ENCODE measurements at regions not wholly inside any gene's neighbourhood (a gene's known extent, or its start where the extent isn't known, plus 50 kb on each side); places are given as distances from the start of the nearest gene placed in this dataset.
"Not testable (repeated sequence)": the region's sequence is repeated elsewhere in the genome, so short reads cannot be mapped to it uniquely, and the experiment has no call there.

GRCh38 chr4:138374947-138375346 lies 132.8 kb upstream of the SLC7A11 start:
- no peaks in the 10 kb centered on the region for H3K36me3 ChIP-seq (ENCODE audit: control insufficient read depth, insufficient read depth, low read length)
- no peak overlapping the region for H3K4me3 ChIP-seq (ENCODE audit: low read depth, low read length)
- DNase-seq (ENCODE audit: low read depth), result no peak
- no peaks in the 10 kb centered on the region for H3K27me3 ChIP-seq (ENCODE audit: control insufficient read depth, insufficient read depth, low read length)
- FAIRE-seq, result no peak
- no peak for TF ChIP-seq CTCF (IDR thresholded peaks at IDR 0.05; ENCODE audit: insufficient read depth, low read length, severe bottlenecking)

GRCh38 chr4:138367942-138368341 lies 125.8 kb upstream of the SLC7A11 start:
- no peak for TF ChIP-seq CTCF (IDR thresholded peaks at IDR 0.05; ENCODE audit: insufficient read depth, low read length, severe bottlenecking)
- DNase-seq (ENCODE audit: low read depth) (no peak), FAIRE-seq (no peak)
- Histone ChIP-seq H3K4me3 (ENCODE audit: low read depth, low read length) (no peak overlapping the region), H3K36me3 (ENCODE audit: control insufficient read depth, insufficient read depth, low read length) (no peaks in the 10 kb centered on the region), H3K27me3 (ENCODE audit: control insufficient read depth, insufficient read depth, low read length) (no peaks in the 10 kb centered on the region)

GRCh38 chr4:138352446-138352845 lies 110.3 kb upstream of the SLC7A11 start:
- not testable (repeated sequence) for H3K4me3 ChIP-seq (ENCODE audit: low read depth, low read length); H3K27me3 ChIP-seq (ENCODE audit: control insufficient read depth, insufficient read depth, low read length); H3K36me3 ChIP-seq (ENCODE audit: control insufficient read depth, insufficient read depth, low read length); DNase-seq (ENCODE audit: low read depth); FAIRE-seq

- TF ChIP-seq CTCF (IDR thresholded peaks at IDR 0.05; ENCODE audit: insufficient read depth, low read length, severe bottlenecking), result no peak
- Histone ChIP-seq H3K4me3 (ENCODE audit: low read depth, low read length) (no peak overlapping the region), H3K27me3 (ENCODE audit: control insufficient read depth, insufficient read depth, low read length) (no peaks in the 10 kb centered on the region), H3K36me3 (ENCODE audit: control insufficient read depth, insufficient read depth, low read length) (no peaks in the 10 kb centered on the region)
- peak; percentile 73 for FAIRE-seq
- peak; percentile 68 for DNase-seq (ENCODE audit: low read depth)
Measured at GRCh38 chr4:138348055-138348454, 105.9 kb upstream of the SLC7A11 start.

GRCh38 chr4:138347561-138347960 lies 105.4 kb upstream of the SLC7A11 start:
- peak; percentile 12 for DNase-seq (ENCODE audit: low read depth)
- no peak for TF ChIP-seq CTCF (IDR thresholded peaks at IDR 0.05; ENCODE audit: insufficient read depth, low read length, severe bottlenecking)
- H3K4me3 ChIP-seq (ENCODE audit: low read depth, low read length), result no peak overlapping the region

GRCh38 chr4:138344851-138345250 lies 102.7 kb upstream of the SLC7A11 start:
- no peaks in the 10 kb centered on the region for H3K27me3 ChIP-seq (ENCODE audit: control insufficient read depth, insufficient read depth, low read length)
- no peak for TF ChIP-seq CTCF (IDR thresholded peaks at IDR 0.05; ENCODE audit: insufficient read depth, low read length, severe bottlenecking)
- no peak for DNase-seq (ENCODE audit: low read depth)
- H3K4me3 ChIP-seq (ENCODE audit: low read depth, low read length), result no peak overlapping the region
- no peaks in the 10 kb centered on the region for H3K36me3 ChIP-seq (ENCODE audit: control insufficient read depth, insufficient read depth, low read length)
- no peak for FAIRE-seq

More at GRCh38 chr4:138347561-138347960, 105.4 kb upstream of the SLC7A11 start:
- Histone ChIP-seq H3K27me3 (ENCODE audit: control insufficient read depth, insufficient read depth, low read length) (no peaks in the 10 kb centered on the region), H3K36me3 (ENCODE audit: control insufficient read depth, insufficient read depth, low read length) (no peaks in the 10 kb centered on the region)
- no peak for FAIRE-seq
